ENCODE measurements at regions not wholly inside any gene's neighbourhood (a gene's known extent, or its start where the extent isn't known, plus 50 kb on each side); places are given as distances from the start of the nearest gene placed in this dataset.

DNA sequence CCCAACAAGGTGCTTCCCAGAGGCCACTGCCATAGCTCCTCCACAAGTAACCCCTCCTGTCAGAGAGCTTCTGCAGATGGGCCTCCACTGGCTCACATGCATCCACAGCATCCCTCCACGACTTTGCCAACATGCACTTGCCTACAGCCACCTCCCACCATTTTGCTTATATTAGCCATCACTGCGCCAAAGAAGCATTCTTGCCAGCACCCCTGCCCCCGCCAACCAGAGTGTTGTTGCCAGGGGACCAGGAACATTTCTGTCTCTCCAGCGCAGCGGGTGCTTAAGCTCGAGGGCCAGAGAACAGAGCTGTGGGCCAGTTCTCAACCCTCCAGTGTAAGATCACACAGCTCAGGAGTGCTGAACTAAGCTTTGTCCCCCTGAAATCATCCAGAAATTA lies 517.6 kb downstream of the PABPC4L start:
- TF ChIP-seq POLR2A (IDR thresholded peaks at IDR 0.05): no peak
- TF ChIP-seq, protein P1, sequence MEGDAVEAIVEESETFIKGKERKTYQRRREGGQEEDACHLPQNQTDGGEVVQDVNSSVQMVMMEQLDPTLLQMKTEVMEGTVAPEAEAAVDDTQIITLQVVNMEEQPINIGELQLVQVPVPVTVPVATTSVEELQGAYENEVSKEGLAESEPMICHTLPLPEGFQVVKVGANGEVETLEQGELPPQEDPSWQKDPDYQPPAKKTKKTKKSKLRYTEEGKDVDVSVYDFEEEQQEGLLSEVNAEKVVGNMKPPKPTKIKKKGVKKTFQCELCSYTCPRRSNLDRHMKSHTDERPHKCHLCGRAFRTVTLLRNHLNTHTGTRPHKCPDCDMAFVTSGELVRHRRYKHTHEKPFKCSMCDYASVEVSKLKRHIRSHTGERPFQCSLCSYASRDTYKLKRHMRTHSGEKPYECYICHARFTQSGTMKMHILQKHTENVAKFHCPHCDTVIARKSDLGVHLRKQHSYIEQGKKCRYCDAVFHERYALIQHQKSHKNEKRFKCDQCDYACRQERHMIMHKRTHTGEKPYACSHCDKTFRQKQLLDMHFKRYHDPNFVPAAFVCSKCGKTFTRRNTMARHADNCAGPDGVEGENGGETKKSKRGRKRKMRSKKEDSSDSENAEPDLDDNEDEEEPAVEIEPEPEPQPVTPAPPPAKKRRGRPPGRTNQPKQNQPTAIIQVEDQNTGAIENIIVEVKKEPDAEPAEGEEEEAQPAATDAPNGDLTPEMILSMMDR (IDR thresholded peaks at IDR 0.05): no peak

Measured in uterus (tissue), 2 donors.